ENCODE measurements at regions not wholly inside any gene's neighbourhood (a gene's known extent, or its start where the extent isn't known, plus 50 kb on each side); places are given as distances from the start of the nearest gene placed in this dataset.

GRCh38 chr6:142666599-142667185 is 278.3 kb downstream of the HIVEP2 start:
- DNase-seq: no peak
- ATAC-seq (ENCODE audit: poor library complexity): no peak
- intact Hi-C loops (cut with DNase I): no loop called here

DNA sequence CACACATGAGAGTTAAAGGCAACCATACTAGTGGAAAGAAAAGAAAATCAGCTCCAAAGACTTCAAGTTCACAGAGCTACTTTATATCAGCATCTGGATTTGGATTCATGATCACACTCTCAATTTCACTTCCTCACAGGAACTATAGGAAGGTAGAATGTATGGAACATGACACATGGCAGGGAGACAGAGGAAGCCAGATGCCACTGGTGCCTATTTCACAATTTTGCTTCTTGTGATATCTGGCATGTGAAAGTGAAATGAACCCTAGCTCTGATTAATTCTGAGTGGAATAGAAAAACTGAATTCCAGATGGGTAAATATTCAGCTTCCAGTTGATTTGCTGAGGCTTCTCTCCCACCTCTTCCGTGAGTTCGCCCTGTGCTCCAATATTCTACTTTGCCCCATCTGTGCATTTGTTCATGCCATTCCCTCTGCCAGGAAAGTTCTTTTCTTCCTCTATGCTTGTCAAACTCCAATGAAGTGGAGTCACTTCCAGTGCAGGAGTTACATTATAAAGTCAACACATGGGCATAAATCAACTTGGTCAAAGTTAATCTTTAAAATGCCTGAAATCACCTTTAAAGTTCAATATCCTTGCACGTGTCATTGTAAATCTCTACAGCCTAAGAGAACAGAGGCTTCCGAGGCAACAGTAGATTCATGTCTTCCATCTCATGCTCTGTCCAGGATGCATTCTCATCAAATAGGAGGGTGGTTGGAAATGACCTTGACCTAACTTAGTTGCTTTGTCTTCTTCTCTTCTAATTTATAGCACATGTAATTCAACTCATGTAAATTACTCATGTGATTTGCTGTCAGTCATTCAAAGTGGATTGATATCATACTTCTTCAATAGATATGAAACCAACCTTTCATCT is 275.3 kb downstream of the HIVEP2 start:
- ATAC-seq (ENCODE audit: poor library complexity) (no peak), DNase-seq (no peak)
- intact Hi-C loops (cut with DNase I): no loop called here

DNA sequence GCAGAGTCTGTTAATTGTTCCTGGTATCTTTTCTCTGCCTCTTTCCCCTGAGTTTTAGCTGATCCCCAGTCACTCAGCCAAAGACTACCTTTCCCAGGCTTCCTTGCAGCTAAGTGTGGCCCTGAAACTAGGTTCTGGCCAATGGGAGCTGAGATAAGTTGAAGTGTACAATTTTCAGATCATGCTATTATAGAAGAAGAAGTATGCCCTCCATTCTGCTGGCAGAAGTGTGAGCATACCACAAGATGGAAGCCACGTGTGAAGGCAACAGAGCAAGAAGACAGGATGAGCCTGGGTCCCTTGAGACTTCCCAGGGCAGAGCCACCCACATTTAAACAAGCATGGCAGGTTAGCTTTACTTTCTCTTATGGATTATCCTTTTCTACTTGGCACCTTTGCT is 273.2 kb downstream of the HIVEP2 start:
- intact Hi-C loops (cut with DNase I): no loop called here
- ATAC-seq (ENCODE audit: poor library complexity) (no peak), DNase-seq (no peak)

- intact Hi-C loops (cut with DNase I): no loop called here
- DNase-seq (no peak), ATAC-seq (ENCODE audit: poor library complexity) (no peak)
These were observed 269.5 kb downstream of the HIVEP2 start for GRCh38 chr6:142675517-142675916.

- DNase-seq: no peak
- intact Hi-C loops (cut with DNase I): no loop called here
- ATAC-seq (ENCODE audit: poor library complexity): no peak
These were observed 268.9 kb downstream of the HIVEP2 start for GRCh38 chr6:142676027-142676443.

DNA sequence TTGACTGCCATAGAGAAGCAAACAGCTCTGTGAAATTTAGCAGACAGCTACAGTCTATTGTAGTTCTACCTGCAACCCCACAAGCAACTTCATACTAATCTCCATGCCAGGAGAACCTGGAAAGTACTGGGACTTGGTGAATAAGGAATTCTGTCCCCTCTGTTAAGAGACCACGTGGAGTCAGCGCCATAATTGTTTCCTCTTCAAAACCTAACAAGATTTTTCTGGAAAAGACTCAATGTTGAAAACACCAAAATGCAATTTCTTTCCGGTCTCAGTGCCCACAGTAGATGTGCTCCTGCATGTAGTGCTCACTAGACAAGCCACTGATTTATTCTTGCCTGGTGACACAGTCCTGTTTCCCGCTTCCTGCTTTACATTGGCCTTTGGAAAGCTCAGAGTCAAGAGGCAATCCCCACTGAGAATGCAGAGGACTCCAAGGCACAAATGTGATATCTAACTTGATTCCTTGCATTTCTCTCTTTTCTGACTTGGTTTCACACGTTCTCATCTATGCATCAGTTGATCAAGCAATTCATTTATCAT is 268.3 kb downstream of the HIVEP2 start:
- no peak for ATAC-seq (ENCODE audit: poor library complexity)
- intact Hi-C loops (cut with DNase I): no loop called here

DNA sequence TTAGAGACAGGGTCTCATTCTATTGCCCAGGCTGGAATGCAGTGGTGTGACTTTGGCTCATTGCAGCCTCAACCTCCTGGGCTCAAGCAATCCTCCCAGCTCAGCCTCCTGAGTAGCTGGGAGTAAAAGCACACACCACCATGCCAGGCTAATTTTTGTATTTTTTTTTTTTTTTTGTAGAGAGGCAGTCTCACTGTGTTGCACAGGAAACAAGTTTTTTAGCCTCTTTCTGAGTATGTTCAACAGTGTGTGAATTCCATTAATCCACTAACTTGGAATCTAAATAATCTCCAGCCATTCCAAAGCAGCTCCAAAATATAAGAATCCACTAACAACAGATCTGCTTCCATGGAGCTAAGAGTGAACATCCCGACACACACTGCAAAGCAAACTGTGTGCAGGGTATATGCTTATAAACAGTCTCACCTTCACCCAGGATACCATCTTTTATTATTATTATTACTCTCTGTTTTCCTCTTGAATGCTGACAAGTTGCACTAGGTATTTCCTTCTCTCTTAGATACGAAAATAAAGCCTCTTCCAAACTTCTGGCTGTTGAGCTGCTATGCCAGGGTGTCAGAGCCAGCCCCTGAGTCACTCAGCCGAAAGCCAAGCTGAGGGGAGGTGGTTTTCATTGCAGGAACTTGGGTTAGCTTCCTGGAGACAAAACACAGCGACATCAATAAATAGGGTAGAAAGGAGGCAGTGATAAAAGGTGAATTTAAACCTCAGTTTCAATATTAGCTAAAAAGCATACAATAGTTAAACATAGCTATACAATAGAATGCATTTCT is 264.9 kb downstream of the HIVEP2 start:
- intact Hi-C loops (cut with DNase I): no loop called here
- DNase-seq (no peak), ATAC-seq (ENCODE audit: poor library complexity) (no peak)

More for the DNA sequence above, 268.3 kb downstream of the HIVEP2 start:
- no peak for DNase-seq

GRCh38 chr6:142681099-142681498 is 263.9 kb downstream of the HIVEP2 start:
- intact Hi-C loops (cut with DNase I): no loop called here
- ATAC-seq (ENCODE audit: poor library complexity) (no peak), DNase-seq (no peak)

- ATAC-seq (ENCODE audit: poor library complexity) (no peak), DNase-seq (no peak)
- intact Hi-C loops (cut with DNase I): no loop called here
These were observed 262.0 kb downstream of the HIVEP2 start for GRCh38 chr6:142682985-142683384.

DNA sequence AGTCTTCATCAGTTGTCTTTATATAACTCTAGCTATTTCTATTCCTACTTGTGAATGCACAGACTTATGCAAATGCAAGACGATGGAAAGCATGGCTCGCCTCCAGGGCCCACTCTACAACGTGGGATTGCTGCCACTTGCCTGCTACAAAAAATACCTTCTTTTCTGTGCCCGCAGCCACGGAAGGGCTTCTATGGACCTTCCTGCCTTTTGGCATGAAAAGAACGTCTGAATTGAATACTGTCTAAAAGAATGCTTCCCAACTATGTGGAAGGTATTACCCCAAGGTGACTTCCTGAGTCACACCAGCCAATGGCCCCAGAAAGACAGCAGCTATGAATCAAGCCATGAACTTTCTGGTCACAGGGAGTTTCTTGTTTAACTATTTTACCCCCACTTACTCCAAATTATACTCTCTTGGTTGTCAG is 261.2 kb downstream of the HIVEP2 start:
- DNase-seq (no peak), ATAC-seq (ENCODE audit: poor library complexity) (no peak)
- intact Hi-C loops (cut with DNase I): no loop called here

GRCh38 chr6:142684371-142684770 is 260.6 kb downstream of the HIVEP2 start:
- intact Hi-C loops (cut with DNase I): no loop called here
- DNase-seq (no peak), ATAC-seq (ENCODE audit: poor library complexity) (no peak)

DNA sequence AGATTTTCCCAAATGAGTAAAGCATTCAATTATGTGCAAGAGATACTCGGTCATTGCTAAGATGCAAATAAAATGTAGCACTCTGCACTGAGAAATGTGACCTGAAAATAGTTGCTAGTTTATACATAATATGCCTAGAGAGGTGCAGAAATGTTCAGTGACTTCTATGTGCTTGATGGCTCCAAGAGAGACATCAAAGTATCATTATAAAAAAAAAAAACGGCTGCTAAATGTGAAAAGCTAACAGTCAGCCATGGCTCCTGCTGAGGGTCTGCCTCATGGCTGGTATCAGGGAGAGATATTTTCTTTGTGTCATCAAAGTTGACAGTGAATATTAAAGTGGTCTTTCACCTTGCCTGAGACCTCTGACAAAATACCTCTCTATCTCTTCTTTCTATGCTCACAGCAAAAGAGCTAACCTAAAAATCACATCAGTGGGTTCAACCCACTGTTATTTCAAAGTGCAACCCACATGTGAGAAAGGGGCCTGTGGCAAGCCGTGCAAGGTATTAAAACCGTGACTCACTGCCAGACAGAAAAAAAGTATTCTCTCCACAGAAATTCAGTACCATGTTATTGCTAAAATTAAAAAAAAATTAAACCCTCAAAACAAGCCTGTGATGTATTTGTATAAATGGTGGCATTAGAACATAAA is 259.0 kb downstream of the HIVEP2 start:
- intact Hi-C loops (cut with DNase I): loop anchor here (5.0 kb wide), 1 partner anchor 741 kb away; no protein-coding TSS in a partner anchor
- DNase-seq: no peak
- no peak for ATAC-seq (ENCODE audit: poor library complexity)

- ATAC-seq (ENCODE audit: poor library complexity) (no peak), DNase-seq (no peak)
- intact Hi-C loops (cut with DNase I): loop anchor here (5.0 kb wide), 1 partner anchor 741 kb away; no protein-coding TSS in a partner anchor
These were observed 258.5 kb downstream of the HIVEP2 start for GRCh38 chr6:142686507-142686887.

DNA sequence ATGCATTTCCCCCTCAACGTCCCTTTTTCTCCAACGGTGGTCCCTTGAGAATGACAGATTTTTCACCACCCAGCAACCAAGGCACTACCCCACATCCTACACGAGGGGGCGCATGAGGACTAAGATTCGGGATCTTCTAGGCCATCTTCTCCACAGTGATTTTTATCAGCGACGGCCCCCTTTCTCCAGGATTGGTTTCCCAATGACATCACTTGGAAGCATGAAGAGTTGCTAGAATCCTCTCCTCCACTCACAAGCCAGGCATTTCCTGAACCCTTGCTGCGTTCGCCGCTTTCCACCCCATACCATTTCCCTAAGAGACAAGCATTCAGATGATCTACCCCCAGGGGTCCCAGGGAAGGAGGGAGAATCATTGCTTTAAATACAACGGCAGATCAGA is 252.0 kb downstream of the HIVEP2 start:
- DNase-seq: peak; percentile 66
- intact Hi-C loops (cut with DNase I): loop anchor here (2.0 kb wide), 1 partner anchor 334 kb away; no protein-coding TSS in a partner anchor
- ATAC-seq (ENCODE audit: poor library complexity): peak; percentile 89

DNA sequence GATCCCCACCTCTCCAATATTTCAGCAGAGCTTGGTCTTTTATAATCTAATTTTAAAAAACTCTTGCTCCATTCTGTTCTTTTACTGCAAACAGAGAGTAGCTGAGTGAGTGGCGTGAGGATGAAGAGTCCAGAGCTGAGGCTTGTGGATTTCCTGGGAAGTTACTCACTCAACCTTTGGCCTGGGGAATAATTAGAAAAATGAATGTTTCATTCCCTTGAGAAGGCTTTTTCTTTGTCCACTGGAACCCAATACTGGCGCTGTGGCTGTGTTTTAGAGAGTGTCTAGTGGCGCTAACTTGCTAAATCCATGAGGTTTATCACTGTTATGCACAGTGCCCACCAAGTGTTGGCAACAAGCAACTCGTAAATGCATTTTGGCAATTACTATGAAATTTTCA is 251.5 kb downstream of the HIVEP2 start:
- intact Hi-C loops (cut with DNase I): loop anchor here (2.0 kb wide), 1 partner anchor 333 kb away; no protein-coding TSS in a partner anchor
- DNase-seq (no peak), ATAC-seq (ENCODE audit: poor library complexity) (no peak)

DNA sequence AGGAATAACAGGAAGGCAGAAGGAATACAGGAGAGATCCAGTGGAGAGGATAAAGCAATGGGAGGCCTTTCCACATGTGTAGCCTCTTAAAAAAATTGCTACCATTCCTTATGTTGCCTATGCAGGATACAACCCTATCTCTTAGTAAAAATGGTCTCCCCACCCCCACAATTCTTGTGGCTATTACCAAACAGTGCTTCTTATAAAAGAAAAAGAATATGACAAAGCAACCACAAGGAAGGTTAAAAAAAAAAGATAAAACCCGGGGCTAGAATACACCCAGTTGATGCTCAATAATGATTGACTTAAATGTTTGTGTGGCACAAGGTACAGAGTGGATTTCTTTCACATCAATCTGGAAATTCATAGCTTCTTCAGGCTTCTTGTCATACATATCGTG is 250.9 kb downstream of the HIVEP2 start:
- DNase-seq: no peak
- ATAC-seq (ENCODE audit: poor library complexity): no peak
- intact Hi-C loops (cut with DNase I): no loop called here

DNA sequence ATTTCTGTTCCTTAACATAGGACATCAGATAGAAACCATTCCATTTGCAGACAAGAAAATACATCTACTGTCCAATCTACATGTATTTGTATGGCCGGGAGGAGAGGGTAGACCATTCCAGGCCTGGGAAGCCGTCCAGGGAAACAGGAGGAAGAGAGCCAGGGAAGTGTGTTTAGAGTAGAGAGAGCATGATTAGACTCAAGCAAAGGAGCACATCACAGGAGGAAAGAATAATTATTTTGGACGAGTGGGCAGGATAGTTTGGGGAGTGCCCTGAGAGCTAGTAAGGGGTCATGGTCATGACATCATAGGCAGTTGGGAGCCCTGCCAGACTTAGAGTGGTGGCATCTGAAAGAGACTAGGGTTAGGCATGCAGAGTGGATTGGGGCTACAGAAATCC is 250.0 kb downstream of the HIVEP2 start:
- ATAC-seq (ENCODE audit: poor library complexity) (peak; percentile 52), DNase-seq (peak; percentile 46)
- intact Hi-C loops (cut with DNase I): no loop called here

DNA sequence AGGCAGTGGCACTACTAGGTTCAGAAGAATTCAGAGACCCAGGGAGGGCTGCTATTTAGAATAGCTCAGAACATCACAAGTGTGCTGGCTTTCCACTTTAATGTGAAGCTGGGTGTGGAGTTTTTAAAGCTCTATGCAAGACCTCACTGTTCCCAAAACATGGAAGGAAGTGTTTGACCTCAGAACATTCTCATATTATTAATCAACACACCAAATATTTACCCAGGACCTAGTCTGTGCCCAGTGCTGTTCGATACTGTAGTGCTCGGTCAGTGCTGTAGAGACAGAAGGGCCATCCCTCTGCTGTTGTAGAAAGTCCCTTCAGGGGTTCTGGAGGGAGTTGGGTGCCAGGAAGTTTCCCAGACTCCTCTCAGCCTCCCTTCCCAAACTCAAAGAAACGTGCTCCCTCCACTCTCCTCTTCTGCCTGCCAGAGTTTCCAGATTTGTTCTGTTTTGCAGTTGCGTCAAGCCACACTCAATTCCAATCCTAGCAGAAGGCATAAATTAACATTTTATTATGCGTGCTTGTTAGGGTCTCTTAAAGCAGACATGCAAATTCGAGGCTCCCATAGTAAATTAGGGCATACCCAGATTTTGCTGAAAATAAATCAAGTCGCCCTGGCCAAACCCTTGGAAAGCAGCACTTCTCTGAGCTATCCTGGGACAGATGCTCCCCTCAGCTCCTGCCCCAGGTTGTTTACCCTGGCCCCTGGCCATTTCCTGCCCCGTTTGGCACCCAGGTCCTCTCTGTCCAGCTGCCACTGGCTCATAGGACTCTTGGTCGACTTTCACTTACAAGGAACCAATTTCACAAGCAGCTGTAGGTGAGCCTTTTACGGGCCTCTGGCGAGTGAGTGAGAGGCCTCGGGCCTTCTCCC is 248.6 kb downstream of the HIVEP2 start:
- ATAC-seq (ENCODE audit: poor library complexity) (no peak), DNase-seq (no peak)
- intact Hi-C loops (cut with DNase I): no loop called here
